Uterus (tissue), 2 donors: ENCODE measurements at regions not wholly inside any gene's neighbourhood (a gene's known extent, or its start where the extent isn't known, plus 50 kb on each side); places are given as distances from the start of the nearest gene placed in this dataset.

ENCODE experiments used
- CTCF ChIP-seq, 4 experiments: fragments of 200-600 bp in 2 of 4; fragments of 450-650 bp in 2 of 4; sonication (generic) in 2 of 4; IDR thresholded peaks; one replicate each; pipeline ENCODE4 v1.5.1; 2016 to 2019; ENCODE audit warnings: antibody characterized with exemption in 4 of 4, mild to moderate bottlenecking in 2 of 4, moderate library complexity in 1 of 4
- POLR2A ChIP-seq, 2 donors: fragments of 450-650 bp; IDR thresholded peaks; one replicate each; pipeline ENCODE4 v1.6.1; 2016; ENCODE audit warnings: antibody characterized with exemption in 2 of 2, mild to moderate bottlenecking in 1 of 2, moderate library complexity in 1 of 2

- TF ChIP-seq CTCF (IDR thresholded peaks at IDR 0.05) (no peak), POLR2A (IDR thresholded peaks at IDR 0.05) (no peak)
Observed at GRCh38 chr1:101145449-101145820, 91.4 kb upstream of the S1PR1 start.
